K562 (cell line): ENCODE measurements at regions not wholly inside any gene's neighbourhood (a gene's known extent, or its start where the extent isn't known, plus 50 kb on each side); places are given as distances from the start of the nearest gene placed in this dataset.

Experiments used
- ATAC-seq: fragments of 200-7000 bp; cut with Tn5 transposase; 3 replicates; pipeline ENCODE4 v1.9.1; 2020; ENCODE audit warnings: moderate library complexity
- BruUV-seq: library from RNA; stranded (reverse); fragments of 400-500 nt; replicated peaks from 2 replicates; lab custom pipeline; 2021; lab: Mats Ljungman, UMichigan
- CTCF ChIA-PET: fragments of 300-600 bp; formaldehyde crosslinking; extraction: SDS; loops from one replicate; lab custom pipeline; 2021; ENCODE audit warnings: low intra/inter-chr PET ratio; lab: Yijun Ruan, JAX
- POLR2A ChIA-PET: fragments of 300-600, 350-650 bp; sonication (Branson Sonifier 250); formaldehyde crosslinking; extraction: SDS; loops from one replicate; lab custom pipeline; 2021; ENCODE audit warnings: antibody characterized with exemption, inconsistent platforms; lab: Yijun Ruan, JAX
- DNase-seq, 4 experiments: peaks; one replicate each; pipeline versions ENCODE4 v3.0.0 to v3.0.0-alpha.2; 2011 to 2018; ENCODE audit warnings: low spot score in 3 of 4, mixed read lengths in 3 of 4; ENCODE audit errors: extremely low read depth in 1 of 4
- FAIRE-seq: peaks from 2 replicates; lab custom pipeline; 2011; peaks lifted over from hg19 to GRCh38; lab: Jason Lieb, UNC
- H2AFZ ChIP-seq: 2 replicates; pipeline ENCODE4 v1.6.0; 2011; ENCODE audit warnings: low read depth, low read length, control low read depth, inconsistent platforms
- H3K27ac ChIP-seq: fragments of 200-600 bp; 3 replicates; pipeline ENCODE4 v1.8.0; 2011; ENCODE audit warnings: low read depth, mild to moderate bottlenecking, control low read depth, inconsistent platforms, low read length, moderate library complexity, mixed read lengths; ENCODE audit errors: extremely low read depth
- H3K27me3 ChIP-seq, 2 experiments: fragments of 300-600 bp in 1 of 2; 2 replicates in 1 of 2; 3 replicates in 1 of 2; pipeline versions ENCODE4 v1.6.0 to v1.8.0; 2011; ENCODE audit warnings: inconsistent platforms in 2 of 2, low read length in 2 of 2, mild to moderate bottlenecking in 1 of 2, mixed read lengths in 1 of 2, moderate library complexity in 1 of 2; ENCODE audit not compliant: control insufficient read depth in 2 of 2, insufficient read depth in 2 of 2
- H3K36me3 ChIP-seq: fragments of 300-600 bp; 3 replicates; pipeline ENCODE4 v1.8.0; 2011; ENCODE audit warnings: mild to moderate bottlenecking, low read length, inconsistent platforms; ENCODE audit not compliant: control insufficient read depth, insufficient read depth
- H3K4me1 ChIP-seq, 2 experiments: fragments of 200-600 bp in 1 of 2; replicated peaks in 1 of 2; 2 replicates in 1 of 2; 3 replicates in 1 of 2; pipeline versions ENCODE4 v1.5.1 to v1.8.0; 2011; ENCODE audit warnings: inconsistent platforms in 2 of 2, low read length in 2 of 2, mild to moderate bottlenecking in 1 of 2, mixed read lengths in 1 of 2, moderate library complexity in 1 of 2; ENCODE audit not compliant: control insufficient read depth in 2 of 2, insufficient read depth in 2 of 2
- H3K4me2 ChIP-seq: 2 replicates; pipeline ENCODE4 v1.6.1; 2011; ENCODE audit warnings: low read length, control low read depth, inconsistent platforms, mixed read lengths; ENCODE audit not compliant: insufficient read depth
- H3K4me3 ChIP-seq: fragments of 200-600 bp; sonication (generic), shearing (Covaris generic); 2 replicates; pipeline ENCODE4 v1.5.1; 2016; ENCODE audit warnings: control low read depth, inconsistent platforms
- H3K79me2 ChIP-seq: fragments of 200-600 bp; 3 replicates; pipeline ENCODE4 v1.8.0; 2011; ENCODE audit warnings: low read length, inconsistent platforms; ENCODE audit not compliant: control insufficient read depth, insufficient read depth
- H3K9ac ChIP-seq, 2 experiments: 2 replicates each; pipeline versions ENCODE4 v1.6.0 to v1.6.1; 2011; ENCODE audit warnings: low read depth in 2 of 2, low read length in 2 of 2, control low read depth in 1 of 2, inconsistent platforms in 1 of 2, mild to moderate bottlenecking in 1 of 2, mixed read lengths in 1 of 2; ENCODE audit not compliant: insufficient read depth in 1 of 2
- H3K9me1 ChIP-seq: one replicate; pipeline ENCODE4 v1.6.0; 2011; ENCODE audit warnings: inconsistent platforms, mild to moderate bottlenecking, low read length, moderate library complexity; ENCODE audit not compliant: control insufficient read depth, insufficient read depth
- H3K9me3 ChIP-seq: replicated peaks from 2 replicates; pipeline ENCODE4 v1.5.1; 2011; ENCODE audit warnings: low read depth, low read length, inconsistent platforms; ENCODE audit not compliant: control insufficient read depth, insufficient read depth
- H4K20me1 ChIP-seq: replicated peaks from 2 replicates; pipeline ENCODE4 v1.6.1; 2011; ENCODE audit warnings: low read length, inconsistent platforms, mixed read lengths; ENCODE audit not compliant: control insufficient read depth, insufficient read depth
- ARID2 ChIP-seq: fragments of 450-650 bp; IDR thresholded peaks from 2 replicates; pipeline ENCODE4 v1.6.1; 2017; ENCODE audit warnings: antibody characterized with exemption, mild to moderate bottlenecking
- CBFA2T3 ChIP-seq: fragments of 450-650 bp; IDR thresholded peaks from 2 replicates; pipeline ENCODE4 v1.6.1; 2017
- IRF9 ChIP-seq: fragments of 450-650 bp; IDR thresholded peaks from 2 replicates; pipeline ENCODE4 v1.6.1; 2016; ENCODE audit warnings: missing biosample characterization, missing genetic modification characterization
- MEF2A ChIP-seq: IDR thresholded peaks from 2 replicates; pipeline ENCODE4 v1.6.1; 2011; ENCODE audit warnings: low read depth, mild to moderate bottlenecking, low read length, moderate library complexity; ENCODE audit not compliant: control insufficient read depth
- PTBP1 ChIP-seq: fragments of 200-400 bp; formaldehyde crosslinking; IDR thresholded peaks from 2 replicates; pipeline ENCODE4 v1.6.1; 2017; ENCODE audit warnings: low read depth, low read length
- SMAD2 ChIP-seq: fragments of 150-350 bp; IDR thresholded peaks from 2 replicates; pipeline ENCODE4 v1.6.1; 2014; ENCODE audit warnings: low read depth, mild to moderate bottlenecking, low read length
- TAF1 ChIP-seq: IDR thresholded peaks from 2 replicates; pipeline ENCODE4 v1.6.1; 2011; ENCODE audit warnings: mild to moderate bottlenecking, low read length, moderate library complexity; ENCODE audit not compliant: insufficient read depth, control insufficient read depth, severe bottlenecking; ENCODE audit errors: extremely low read depth
- TCF7L2 ChIP-seq: fragments of 150-350 bp; IDR thresholded peaks from 2 replicates; pipeline ENCODE4 v1.6.1; 2016; ENCODE audit warnings: low read depth, mild to moderate bottlenecking, low read length, moderate library complexity
- ZBTB43 ChIP-seq: sonication (generic); formaldehyde crosslinking; IDR thresholded peaks from 2 replicates; pipeline ENCODE4 v1.8.0; 2023; ENCODE audit warnings: mild to moderate bottlenecking, missing genetic modification reagents
- ZNF146 ChIP-seq: IDR thresholded peaks from one replicate; pipeline ENCODE4 v1.6.1; 2018; ENCODE audit warnings: missing compliant biosample characterization; ENCODE audit not compliant: unreplicated experiment
- ZNF444 ChIP-seq: fragments of 250-450 bp; sonication (Bioruptor Pico); IDR thresholded peaks from 2 replicates; pipeline ENCODE4 v1.4.0; 2020; ENCODE audit warnings: mild to moderate bottlenecking, moderate library complexity
- WGBS: fragments of 100-300 bp; shearing (Covaris generic); methylation state at CpG from one replicate; pipeline ENCODE4 v1.1.6; 2016; ENCODE audit warnings: low coverage, mixed read lengths; ENCODE audit not compliant: insufficient coverage; ENCODE audit errors: missing lambda C conversion rate; 5-methylcytosine and 5-hydroxymethylcytosine counted together
- in situ Hi-C: fragments of 300-500 bp; cut with MboI; formaldehyde crosslinking; loops from 4 replicates; pipeline ENCODE4 v1.15.0; 2018; ENCODE audit warnings: inconsistent platforms, mixed read lengths
- intact Hi-C: fragments of 100-400 bp; cut with micrococcal nuclease; formaldehyde crosslinking; loops from 2 replicates; pipeline ENCODE4 v1.14.2; 2022

GRCh38 chr21:21816778-21817177 lies 818.6 kb downstream of the NCAM2 start:
- Histone ChIP-seq H3K4me3 (no peak overlapping the region), H3K36me3 (no peaks in the 10 kb centered on the region), H3K4me2 (no peak overlapping the region), H3K9me3 (no peaks in the 10 kb centered on the region), H3K9ac (no peak overlapping the region), H3K9me1 (no peaks in the 10 kb centered on the region), H3K27ac (no peak overlapping the region), H3K27me3 (no peaks in the 10 kb centered on the region), H2AFZ (no peak overlapping the region), H4K20me1 (no peaks in the 10 kb centered on the region), H3K4me1 (no peaks in the 10 kb centered on the region), H3K79me2 (no peaks in the 10 kb centered on the region)
- 0% methylated on average over 4 of the region's 4 CpGs for WGBS
- CTCF ChIA-PET: no interaction called here
- intact Hi-C loops: no loop called here
- no peak for TF ChIP-seq PTBP1
- TF ChIP-seq CBFA2T3: no peak
- TF ChIP-seq ZNF444 (CRISPR knock-in tag): no peak
- TF ChIP-seq SMAD2: no peak
- TF ChIP-seq ZNF146 (CRISPR knock-in tag): no peak
- TF ChIP-seq TAF1: no peak
- no peak for TF ChIP-seq MEF2A
- no peak for TF ChIP-seq IRF9 (tag)
- no peak for TF ChIP-seq ARID2
- no peak for TF ChIP-seq TCF7L2
- no peak for TF ChIP-seq ZBTB43 (CRISPR knock-in tag)
- ATAC-seq (no peak), FAIRE-seq (no peak), DNase-seq (no peak)
- in situ Hi-C loops: no loop called here
- POLR2A ChIA-PET: no interaction called here
- no TSS peak for BruUV-seq
